Activated T-cell treated with anti-CD3 and anti-CD28 coated beads, Interleukin-2, amount 50 U/mL, for 72 hours (primary cell): ENCODE measurements at regions not wholly inside any gene's neighbourhood (a gene's known extent, or its start where the extent isn't known, plus 50 kb on each side); places are given as distances from the start of the nearest gene placed in this dataset.

Experiments
- ATAC-seq, 2 donors: fragments of 150-1000 bp; cut with Tn5 transposase; replicated peaks in 1 of 2; 2 replicates each; pipeline ENCODE4 v1.10.0; 2021; ENCODE audit warnings: moderate library complexity in 2 of 2, mild to moderate bottlenecking in 1 of 2
- DNase-seq, 2 donors: peaks; one replicate each; pipeline ENCODE4 v3.0.0; 2021 to 2022; ENCODE audit warnings: mixed read lengths in 1 of 2
- H3K27ac Mint-ChIP-seq: one replicate; pipeline ENCODE4 v1.8.0; 2022; ENCODE audit warnings: mild to moderate bottlenecking, moderate library complexity, mixed read lengths
- H3K27me3 Mint-ChIP-seq: one replicate; pipeline ENCODE4 v1.8.0; 2022; ENCODE audit warnings: low read depth, mixed read lengths
- H3K36me3 Mint-ChIP-seq, 2 donors: one replicate each; pipeline ENCODE4 v1.8.0; 2022; ENCODE audit warnings: mixed read lengths in 2 of 2, mild to moderate bottlenecking in 1 of 2; ENCODE audit not compliant: insufficient read depth in 2 of 2
- H3K4me1 Mint-ChIP-seq: one replicate; pipeline ENCODE4 v1.8.0; 2022; ENCODE audit warnings: low read depth, mixed read lengths
- H3K4me3 Mint-ChIP-seq, 2 donors: one replicate each; pipeline ENCODE4 v1.8.0; 2022; ENCODE audit warnings: mild to moderate bottlenecking in 2 of 2, mixed read lengths in 2 of 2, moderate library complexity in 2 of 2
- H3K9me3 Mint-ChIP-seq, 2 donors: one replicate each; pipeline ENCODE4 v1.8.0; 2022; ENCODE audit warnings: mixed read lengths in 2 of 2

- H3K27me3 Mint-ChIP-seq: no peaks in the 10 kb centered on the region
- no peak overlapping the region for H3K4me3 Mint-ChIP-seq
- no peak overlapping the region for H3K27ac Mint-ChIP-seq
- DNase-seq (no peak), ATAC-seq (no peak)
- no peaks in the 10 kb centered on the region for H3K4me1 Mint-ChIP-seq
- no peaks in the 10 kb centered on the region for H3K36me3 Mint-ChIP-seq
- H3K9me3 Mint-ChIP-seq: no peaks in the 10 kb centered on the region
Observed at GRCh38 chr4:129862461-129862860, 766.5 kb downstream of the C4orf33 start.

- Mint-ChIP-seq H3K4me3 (no peak overlapping the region), H3K36me3 (no peaks in the 10 kb centered on the region), H3K9me3 (no peaks in the 10 kb centered on the region), H3K27ac (no peak overlapping the region), H3K4me1 (no peaks in the 10 kb centered on the region), H3K27me3 (no peaks in the 10 kb centered on the region)
- DNase-seq: no peak
- ATAC-seq: no peak
Observed at GRCh38 chr4:129863206-129863605, 767.3 kb downstream of the C4orf33 start.

GRCh38 chr4:129883996-129884395 lies 788.0 kb downstream of the C4orf33 start:
- Mint-ChIP-seq H3K4me3 (no peak overlapping the region), H3K27ac (no peak overlapping the region), H3K9me3 (peaks cover 0 to 6% of the 10 kb centered on the region in 2 donors), H3K27me3 (no peaks in the 10 kb centered on the region), H3K4me1 (no peaks in the 10 kb centered on the region), H3K36me3 (peaks cover 0 to 2% of the 10 kb centered on the region in 2 donors)
- DNase-seq (no peak), ATAC-seq (no peak)

- no peaks in the 10 kb centered on the region for H3K4me1 Mint-ChIP-seq
- H3K27ac Mint-ChIP-seq: no peak overlapping the region
- H3K9me3 Mint-ChIP-seq: peaks cover 8 to 9% of the 10 kb centered on the region in 2 donors
- ATAC-seq (no peak), DNase-seq (no peak)
- no peak overlapping the region for H3K4me3 Mint-ChIP-seq
- H3K36me3 Mint-ChIP-seq: no peaks in the 10 kb centered on the region
- no peaks in the 10 kb centered on the region for H3K27me3 Mint-ChIP-seq
Observed at GRCh38 chr4:129897111-129897510, 801.2 kb downstream of the C4orf33 start.

- Mint-ChIP-seq H3K4me1 (no peaks in the 10 kb centered on the region), H3K36me3 (no peaks in the 10 kb centered on the region), H3K4me3 (no peak overlapping the region), H3K9me3 (peaks cover 9 to 10% of the 10 kb centered on the region in 2 donors), H3K27ac (no peak overlapping the region), H3K27me3 (no peaks in the 10 kb centered on the region)
- ATAC-seq: no peak
- DNase-seq: no peak
Observed at GRCh38 chr4:129899849-129900248, 803.9 kb downstream of the C4orf33 start.

GRCh38 chr4:129900430-129900953 lies 804.5 kb downstream of the C4orf33 start:
- ATAC-seq (no peak), DNase-seq (no peak)
- H3K27ac Mint-ChIP-seq: no peak overlapping the region
- peaks cover 9 to 10% of the 10 kb centered on the region in 2 donors for H3K9me3 Mint-ChIP-seq
- no peaks in the 10 kb centered on the region for H3K36me3 Mint-ChIP-seq
- H3K27me3 Mint-ChIP-seq: no peaks in the 10 kb centered on the region
- H3K4me3 Mint-ChIP-seq: no peak overlapping the region
- no peaks in the 10 kb centered on the region for H3K4me1 Mint-ChIP-seq

GRCh38 chr4:129901205-129901604 lies 805.3 kb downstream of the C4orf33 start:
- no peaks in the 10 kb centered on the region for H3K27me3 Mint-ChIP-seq
- no peak for ATAC-seq
- DNase-seq: no peak
- no peak overlapping the region for H3K27ac Mint-ChIP-seq
- peaks cover 9 to 10% of the 10 kb centered on the region in 2 donors for H3K9me3 Mint-ChIP-seq
- no peak overlapping the region for H3K4me3 Mint-ChIP-seq
- H3K4me1 Mint-ChIP-seq: no peaks in the 10 kb centered on the region
- no peaks in the 10 kb centered on the region for H3K36me3 Mint-ChIP-seq

GRCh38 chr4:129903861-129904260 lies 807.9 kb downstream of the C4orf33 start:
- Mint-ChIP-seq H3K27ac (no peak overlapping the region), H3K27me3 (no peaks in the 10 kb centered on the region), H3K4me3 (no peak overlapping the region), H3K9me3 (peaks cover 8 to 13% of the 10 kb centered on the region in 2 donors), H3K4me1 (no peaks in the 10 kb centered on the region), H3K36me3 (no peaks in the 10 kb centered on the region)
- no peak for ATAC-seq
- DNase-seq: no peak

- Mint-ChIP-seq H3K9me3 (peaks cover 9 to 16% of the 10 kb centered on the region in 2 donors), H3K27ac (no peak overlapping the region), H3K4me1 (no peaks in the 10 kb centered on the region), H3K4me3 (no peak overlapping the region), H3K36me3 (no peaks in the 10 kb centered on the region), H3K27me3 (no peaks in the 10 kb centered on the region)
- ATAC-seq (no peak), DNase-seq (no peak)
Observed at GRCh38 chr4:129905256-129905655, 809.3 kb downstream of the C4orf33 start.

GRCh38 chr4:129908117-129908516 lies 812.2 kb downstream of the C4orf33 start:
- Mint-ChIP-seq H3K4me1 (no peaks in the 10 kb centered on the region), H3K27me3 (no peaks in the 10 kb centered on the region), H3K4me3 (no peak overlapping the region), H3K9me3 (peaks cover 4 to 11% of the 10 kb centered on the region in 2 donors), H3K36me3 (no peaks in the 10 kb centered on the region), H3K27ac (no peak overlapping the region)
- DNase-seq (no peak), ATAC-seq (no peak)

GRCh38 chr4:129916991-129917390 lies 821.0 kb downstream of the C4orf33 start:
- H3K36me3 Mint-ChIP-seq: no peaks in the 10 kb centered on the region
- no peaks in the 10 kb centered on the region for H3K27me3 Mint-ChIP-seq
- no peaks in the 10 kb centered on the region for H3K4me1 Mint-ChIP-seq

GRCh38 chr4:129917651-129918050 lies 821.7 kb downstream of the C4orf33 start:
- Mint-ChIP-seq H3K27ac (no peak overlapping the region), H3K4me1 (no peaks in the 10 kb centered on the region), H3K27me3 (no peaks in the 10 kb centered on the region), H3K36me3 (no peaks in the 10 kb centered on the region), H3K4me3 (no peak overlapping the region), H3K9me3 (peaks cover 1 to 6% of the 10 kb centered on the region in 2 donors)
- ATAC-seq (no peak), DNase-seq (no peak)

More at GRCh38 chr4:129916991-129917390, 821.0 kb downstream of the C4orf33 start:
- Mint-ChIP-seq H3K9me3 (peaks cover 1 to 6% of the 10 kb centered on the region in 2 donors), H3K27ac (no peak overlapping the region), H3K4me3 (no peak overlapping the region)
- no peak for DNase-seq
- ATAC-seq: no peak

GRCh38 chr4:129926936-129927335 lies 831.0 kb downstream of the C4orf33 start:
- Mint-ChIP-seq H3K4me1 (no peaks in the 10 kb centered on the region), H3K9me3 (no peaks in the 10 kb centered on the region)
- ATAC-seq: no peak

GRCh38 chr4:129929052-129929451 lies 833.1 kb downstream of the C4orf33 start:
- Mint-ChIP-seq H3K4me1 (no peaks in the 10 kb centered on the region), H3K27ac (no peak overlapping the region), H3K27me3 (no peaks in the 10 kb centered on the region), H3K4me3 (no peak overlapping the region), H3K9me3 (no peaks in the 10 kb centered on the region), H3K36me3 (no peaks in the 10 kb centered on the region)
- DNase-seq (no peak), ATAC-seq (no peak)

More at GRCh38 chr4:129926936-129927335, 831.0 kb downstream of the C4orf33 start:
- no peak for DNase-seq
- H3K36me3 Mint-ChIP-seq: no peaks in the 10 kb centered on the region
- H3K27me3 Mint-ChIP-seq: no peaks in the 10 kb centered on the region
- no peak overlapping the region for H3K4me3 Mint-ChIP-seq
- H3K27ac Mint-ChIP-seq: no peak overlapping the region
